Globus pallidus (tissue), 1 donor: ENCODE measurements at regions not wholly inside any gene's neighbourhood (a gene's known extent, or its start where the extent isn't known, plus 50 kb on each side); places are given as distances from the start of the nearest gene placed in this dataset.
"Not testable (repeated sequence)": the region's sequence is repeated elsewhere in the genome, so short reads cannot be mapped to it uniquely, and the experiment has no call there.

Source experiments
- DNase-seq: peaks from one replicate; pipeline ENCODE4 v3.0.0-alpha.2; 2015; ENCODE audit warnings: low spot score

GRCh38 chr18:60062396-60062795, 162.6 kb downstream of the PMAIP1 start:
- no peak for DNase-seq

GRCh38 chr18:60060578-60060977, 160.8 kb downstream of the PMAIP1 start:
- DNase-seq, result no peak

GRCh38 chr18:60060026-60060425, 160.2 kb downstream of the PMAIP1 start:
- no peak for DNase-seq

DNA sequence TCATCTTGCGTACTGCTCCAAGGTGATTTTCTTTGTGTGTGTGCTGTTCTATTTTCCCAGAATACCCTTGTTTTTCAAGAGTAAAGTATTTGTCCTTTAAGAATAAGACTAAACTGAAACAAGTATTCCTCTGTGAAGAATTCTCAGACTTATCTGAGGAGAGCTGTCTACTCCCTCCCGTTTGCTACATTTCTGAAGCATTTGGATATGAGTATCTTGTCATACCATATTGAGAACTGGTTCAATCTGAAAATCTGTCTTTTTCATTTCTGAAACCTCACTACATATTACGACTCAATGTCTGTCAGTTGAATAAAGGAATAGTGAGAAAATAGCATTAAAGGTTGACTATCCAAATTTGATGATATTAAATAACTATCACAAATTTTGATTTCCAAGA, 159.4 kb downstream of the PMAIP1 start:
- DNase-seq, result no peak

GRCh38 chr18:60053747-60054304, 154.0 kb downstream of the PMAIP1 start:
- DNase-seq, result no peak

DNA sequence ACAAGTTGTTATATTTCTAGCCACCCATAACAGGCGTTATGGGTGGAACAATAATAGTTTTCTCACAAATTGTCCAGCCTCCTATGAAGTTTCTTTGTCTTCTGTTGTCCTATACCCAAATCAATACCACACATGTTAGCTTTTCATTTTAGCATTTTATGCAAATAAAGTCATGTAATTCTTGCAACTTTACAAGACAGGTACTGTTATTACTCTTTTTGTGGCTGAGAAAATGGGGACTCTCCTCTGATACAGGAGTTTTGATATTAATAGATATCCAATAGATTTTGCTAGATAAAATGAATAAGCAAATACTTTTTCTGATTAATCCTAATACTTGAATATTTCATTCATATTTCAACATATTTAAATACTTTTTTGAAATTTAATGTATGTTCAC, 151.0 kb downstream of the PMAIP1 start:
- DNase-seq, result no peak

- no peak for DNase-seq
These were observed 149.4 kb downstream of the PMAIP1 start for GRCh38 chr18:60049172-60049571.

GRCh38 chr18:60047556-60047955, 147.8 kb downstream of the PMAIP1 start:
- DNase-seq, result no peak

DNA sequence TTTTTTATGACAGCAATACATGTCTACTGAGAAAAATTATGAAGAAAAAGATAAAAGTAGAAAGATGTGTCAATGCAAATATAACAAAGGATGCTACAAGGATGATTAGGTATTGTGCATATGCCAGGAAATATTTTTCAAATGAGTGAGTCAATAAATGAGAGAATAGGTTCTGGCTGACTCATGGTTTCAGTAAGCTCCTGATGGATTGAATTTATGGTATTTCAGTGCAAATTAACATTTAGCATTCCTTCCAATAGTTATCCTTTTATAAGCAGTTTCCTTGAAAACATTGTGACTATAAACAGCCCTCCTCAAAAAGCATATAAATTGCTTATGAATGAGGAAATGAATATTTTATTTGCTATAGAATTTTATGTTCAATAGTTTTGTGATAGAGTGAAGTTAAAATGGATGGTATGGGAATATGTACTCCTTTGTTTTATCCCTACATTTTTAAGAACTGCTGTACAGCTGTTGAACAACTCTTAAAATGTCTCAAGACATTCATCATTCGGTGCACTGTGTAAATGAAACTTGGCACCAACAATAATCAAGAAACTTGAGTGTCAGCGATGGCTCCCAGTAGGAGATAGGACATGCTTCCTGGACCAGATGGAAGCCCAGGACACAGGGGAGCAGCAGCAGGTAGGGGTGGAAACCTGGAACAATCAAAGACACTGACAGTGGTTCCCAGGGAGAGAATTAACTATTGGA, 144.7 kb downstream of the PMAIP1 start:
- DNase-seq, result no peak

DNA sequence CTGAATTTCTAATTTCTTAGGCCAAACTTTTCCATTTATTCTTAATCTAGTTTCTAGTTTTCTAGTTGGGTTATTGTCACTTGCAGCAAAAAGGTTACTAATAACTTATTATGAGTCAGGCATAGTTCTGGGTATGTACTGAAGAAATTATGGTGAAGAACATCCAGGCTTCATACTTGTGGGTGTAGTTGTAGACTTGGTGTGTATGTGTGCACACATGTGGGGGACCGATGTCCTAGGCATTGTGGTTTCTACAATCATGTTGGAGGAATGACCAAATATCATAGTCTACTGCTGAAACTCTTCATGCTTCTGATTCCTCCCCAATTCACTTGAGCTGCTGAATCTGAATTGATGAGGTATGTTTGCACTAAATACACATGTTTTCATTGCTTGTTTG, 141.2 kb downstream of the PMAIP1 start:
- DNase-seq, result no peak

DNA sequence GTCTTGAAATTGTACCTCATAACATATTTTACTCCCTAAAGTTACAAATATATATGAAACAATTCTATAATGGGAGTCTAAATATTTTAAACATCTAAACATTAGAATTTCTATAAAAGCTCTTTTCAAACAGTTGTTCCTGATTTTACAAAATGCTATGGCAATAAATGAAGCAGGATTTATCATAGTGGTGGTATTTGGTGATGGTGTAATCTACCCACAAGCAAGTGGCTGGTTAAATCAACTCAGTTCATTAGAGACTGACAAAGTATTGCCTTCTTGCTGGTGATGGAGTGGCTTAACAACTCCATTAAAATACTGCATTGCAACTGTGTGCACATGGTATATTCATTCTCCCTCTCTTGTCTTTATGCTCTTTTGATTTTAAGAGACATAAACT, 138.9 kb downstream of the PMAIP1 start:
- no peak for DNase-seq

DNA sequence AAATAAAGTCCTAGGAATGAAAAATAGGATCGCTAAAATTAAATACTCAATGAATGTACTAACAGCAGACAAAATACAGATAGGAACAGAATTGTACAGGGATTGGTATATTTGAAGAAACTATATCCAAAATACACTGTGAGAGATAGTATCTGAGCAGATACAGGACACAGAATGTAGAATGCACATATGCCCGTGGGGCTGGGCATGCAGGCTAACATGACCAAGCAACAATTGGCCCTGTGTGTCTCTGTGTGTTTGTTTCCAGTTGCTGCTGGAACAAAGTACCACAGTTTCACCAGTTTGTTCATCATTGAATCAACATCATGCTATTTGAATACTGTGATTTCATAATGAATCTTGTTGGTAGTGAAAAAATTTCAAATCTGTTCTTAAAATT, 127.6 kb downstream of the PMAIP1 start:
- DNase-seq, result peak; percentile 81

DNA sequence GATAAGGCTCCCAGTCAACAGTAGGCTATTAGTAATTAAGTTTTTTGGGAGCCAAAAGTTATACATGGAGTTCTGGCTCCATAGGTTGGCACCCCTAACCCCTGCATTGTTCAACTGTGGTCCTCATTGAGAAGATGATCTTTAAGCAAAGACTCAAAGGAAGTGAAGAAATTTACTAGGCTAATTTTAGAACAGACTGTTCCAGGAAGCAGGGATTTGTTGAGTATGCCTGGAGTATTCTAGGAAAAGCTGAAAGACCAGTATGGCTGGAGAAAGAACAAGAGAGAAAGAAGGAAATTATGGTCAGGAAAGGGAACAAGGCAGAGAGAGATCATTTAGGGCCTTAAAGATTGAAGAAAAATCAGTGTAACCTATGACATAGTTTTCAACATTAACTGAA, 125.1 kb downstream of the PMAIP1 start:
- DNase-seq, result no peak

GRCh38 chr18:60024345-60024744, 124.5 kb downstream of the PMAIP1 start:
- no peak for DNase-seq

DNA sequence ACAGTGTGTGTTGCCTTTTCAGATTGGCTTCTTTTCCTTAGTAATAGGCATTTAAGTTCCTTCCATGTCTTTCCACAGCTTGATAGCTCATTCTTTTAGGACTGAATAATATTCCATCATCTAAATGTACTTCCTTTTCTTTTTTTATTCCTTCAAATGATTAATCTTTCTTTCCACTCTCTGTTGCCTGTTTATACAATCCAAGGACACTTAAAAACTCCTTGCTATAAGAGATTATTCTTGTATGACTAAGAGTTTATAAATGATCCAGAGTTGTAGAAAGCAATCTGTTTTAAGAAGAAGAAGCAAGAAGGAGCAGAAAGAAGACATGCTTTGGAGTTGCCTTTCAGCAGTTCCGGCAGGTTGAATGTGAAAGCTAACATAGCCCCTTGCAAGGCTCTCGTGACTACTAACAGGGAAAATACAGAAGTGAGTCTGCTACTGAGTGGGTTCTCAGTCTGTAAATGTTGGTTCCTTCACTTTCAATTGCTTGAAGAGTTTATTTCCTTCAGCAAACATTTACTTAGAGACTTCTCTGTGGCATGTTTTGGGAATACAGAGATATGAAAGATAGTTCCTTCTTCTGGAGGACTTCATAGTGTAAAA, 123.0 kb downstream of the PMAIP1 start:
- DNase-seq, result no peak

DNA sequence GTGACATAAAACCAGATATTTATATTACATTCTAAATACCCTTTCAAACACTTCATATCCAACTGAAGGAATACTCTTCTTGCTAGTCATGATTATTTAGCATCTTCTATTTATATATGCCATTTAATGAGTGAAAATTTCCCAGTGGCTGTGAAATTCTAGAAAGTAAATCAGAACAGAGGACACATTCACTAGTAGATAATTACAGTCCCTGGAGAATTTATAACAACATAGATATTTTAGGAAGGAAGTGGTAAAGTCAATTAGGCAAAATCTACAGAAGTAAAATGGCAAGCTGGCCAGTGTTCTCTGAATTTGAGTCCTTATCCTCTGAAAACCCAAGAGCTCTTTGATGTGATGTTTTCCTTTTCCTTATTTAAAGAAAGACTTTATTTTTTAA, 121.8 kb downstream of the PMAIP1 start:
- no peak for DNase-seq

- no peak for DNase-seq
These were observed 120.5 kb downstream of the PMAIP1 start for GRCh38 chr18:60020107-60020925.

DNA sequence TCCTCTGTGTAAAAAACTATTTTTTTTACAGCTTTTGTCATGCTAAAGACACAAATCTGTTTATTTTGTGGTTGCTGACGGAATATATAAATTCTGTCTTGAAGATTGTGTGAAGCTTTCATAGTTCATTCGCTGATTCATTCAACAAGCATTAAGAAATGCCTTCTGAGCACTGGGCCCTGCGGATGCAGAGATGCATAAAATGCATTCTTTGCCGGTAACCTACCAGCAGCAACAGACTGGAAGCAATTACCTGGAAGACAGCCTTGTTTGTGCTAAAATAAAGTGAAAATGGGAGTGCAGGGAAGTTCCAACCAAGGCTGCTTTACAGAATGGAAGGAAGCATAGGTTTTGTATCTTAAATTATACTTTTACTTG, 119.7 kb downstream of the PMAIP1 start:
- DNase-seq, result no peak

- no peak for DNase-seq
These were observed 119.0 kb downstream of the PMAIP1 start for GRCh38 chr18:60018618-60019462.

DNA sequence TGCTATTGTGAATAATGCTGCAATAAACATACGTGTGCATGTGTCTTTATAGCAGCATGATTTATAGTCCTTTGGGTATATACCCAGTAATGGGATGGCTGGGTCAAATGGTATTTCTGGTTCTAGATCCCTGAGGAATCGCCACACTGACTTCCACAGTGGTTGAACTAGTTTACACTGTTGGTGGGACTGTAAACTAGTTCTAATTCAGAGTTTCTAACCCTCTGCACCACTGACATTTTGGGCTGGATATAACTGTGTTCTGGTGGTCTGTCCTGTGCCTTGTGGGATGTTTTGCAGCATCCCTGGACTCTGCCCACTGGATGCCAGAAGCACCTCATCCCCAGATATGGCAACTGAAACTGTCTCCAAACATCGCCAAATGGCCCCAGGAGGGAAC, 118.3 kb downstream of the PMAIP1 start:
- not testable (repeated sequence) for DNase-seq

GRCh38 chr18:60017371-60017770, 117.6 kb downstream of the PMAIP1 start:
- DNase-seq, result no peak

DNA sequence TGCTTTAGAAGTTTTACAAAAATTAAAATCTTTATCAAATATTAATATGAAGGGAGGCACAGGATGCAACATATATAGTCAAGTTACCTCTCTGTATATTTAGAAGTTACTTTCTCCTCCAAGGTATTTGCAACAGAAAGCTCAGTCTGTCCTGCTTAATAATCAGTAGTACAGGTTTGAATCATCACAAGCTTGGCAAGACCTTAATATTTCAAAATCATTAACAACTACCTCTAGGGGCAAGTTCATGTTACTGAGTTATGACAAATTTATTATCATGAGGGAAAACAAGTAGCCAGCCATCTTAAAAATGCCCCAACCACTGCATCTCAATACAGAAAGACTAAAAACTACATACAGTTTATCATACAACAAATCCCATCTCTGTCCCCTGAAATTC, 116.0 kb downstream of the PMAIP1 start:
- DNase-seq, result not testable (repeated sequence)
